ENCODE measurements at regions not wholly inside any gene's neighbourhood (a gene's known extent, or its start where the extent isn't known, plus 50 kb on each side); places are given as distances from the start of the nearest gene placed in this dataset.
"Not testable (repeated sequence)": the region's sequence is repeated elsewhere in the genome, so short reads cannot be mapped to it uniquely, and the experiment has no call there.

GRCh38 chr5:164317676-164318075 lies 812.3 kb downstream of the MAT2B start:
- no peak for DNase-seq

GRCh38 chr5:164319161-164319560 lies 813.7 kb downstream of the MAT2B start:
- DNase-seq, result no peak

- no peak for DNase-seq
Measured at GRCh38 chr5:164324239-164324638, 818.8 kb downstream of the MAT2B start.

DNA sequence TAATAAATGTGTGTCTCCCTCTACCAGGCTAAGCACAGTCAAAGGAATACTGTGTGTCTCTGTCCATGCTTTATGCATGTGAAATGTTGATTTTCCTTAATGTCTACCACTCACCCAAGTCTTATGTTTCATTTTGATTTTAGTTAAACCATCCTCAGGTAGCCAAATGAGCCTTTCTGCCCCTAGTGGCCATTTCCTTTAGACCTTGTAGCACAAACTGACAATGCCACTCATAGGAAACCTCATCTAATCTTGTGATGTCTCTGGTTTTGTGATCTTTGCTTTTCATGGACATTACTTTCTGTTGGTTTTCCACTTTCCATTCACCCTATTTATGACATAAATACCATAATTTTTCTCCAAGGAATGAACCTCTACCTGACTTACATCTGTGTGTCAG lies 820.8 kb downstream of the MAT2B start:
- no peak for DNase-seq

- DNase-seq, result not testable (repeated sequence)
Measured at GRCh38 chr5:164327166-164327565, 821.7 kb downstream of the MAT2B start.

GRCh38 chr5:164332349-164333196 lies 827.2 kb downstream of the MAT2B start:
- DNase-seq, result no peak

DNA sequence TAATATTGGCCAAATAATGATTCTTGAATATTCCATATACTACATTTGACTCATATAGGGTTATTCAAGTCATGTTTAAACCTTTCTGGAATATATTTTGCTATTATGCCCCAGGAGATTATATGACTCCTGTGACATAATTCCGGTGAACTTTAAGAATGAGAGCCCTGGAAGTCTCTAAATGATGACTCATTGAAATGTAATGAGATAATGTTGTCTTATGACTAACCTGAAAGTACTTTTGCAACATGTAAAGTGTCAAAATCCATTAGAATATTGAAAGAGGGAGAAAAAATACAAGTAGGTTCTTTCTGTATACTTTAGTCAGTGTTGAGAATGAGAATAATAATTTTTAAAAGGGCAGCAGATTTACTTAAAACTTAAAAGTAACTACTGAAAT lies 830.4 kb downstream of the MAT2B start:
- no peak for DNase-seq

DNA sequence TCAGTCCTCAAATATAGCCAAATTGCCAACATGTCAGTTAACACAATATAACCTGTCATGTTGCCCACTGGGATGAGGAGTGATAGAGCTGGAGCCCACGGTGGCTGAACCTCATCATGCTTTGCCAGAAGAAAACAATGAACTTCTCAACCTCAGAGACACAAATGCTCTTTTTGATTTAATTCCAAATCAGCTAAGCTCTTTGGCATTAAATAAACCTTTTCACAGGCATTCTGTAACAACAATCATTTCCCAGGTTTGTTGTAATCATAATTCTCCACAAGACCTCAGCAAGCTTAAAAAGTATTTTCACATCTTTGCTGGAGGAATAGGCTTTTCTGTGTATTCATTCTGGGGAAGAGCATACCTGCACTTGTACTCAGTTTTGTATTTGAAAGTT lies 830.9 kb downstream of the MAT2B start:
- DNase-seq, result no peak

DNA sequence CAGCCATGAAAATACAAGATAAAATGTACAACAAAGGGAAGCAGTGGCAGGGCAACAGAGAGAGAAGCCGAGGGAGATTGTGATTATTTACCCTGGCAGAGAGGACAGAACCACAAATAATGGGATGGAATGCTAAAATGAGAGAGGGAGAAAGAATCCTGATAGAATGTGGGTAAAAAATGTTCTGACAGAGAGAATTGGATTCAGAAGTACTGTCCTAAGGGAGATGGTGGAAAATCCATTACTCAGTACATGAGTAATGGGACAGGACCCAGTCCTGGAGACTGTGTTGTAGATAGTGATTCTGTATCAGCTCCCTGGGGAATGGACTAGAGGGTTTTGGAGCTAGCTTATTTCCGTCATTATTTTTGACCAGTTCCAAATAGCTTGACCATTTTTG lies 831.5 kb downstream of the MAT2B start:
- DNase-seq, result no peak

- no peak for DNase-seq
Measured at GRCh38 chr5:164341056-164341619, 835.7 kb downstream of the MAT2B start.

DNA sequence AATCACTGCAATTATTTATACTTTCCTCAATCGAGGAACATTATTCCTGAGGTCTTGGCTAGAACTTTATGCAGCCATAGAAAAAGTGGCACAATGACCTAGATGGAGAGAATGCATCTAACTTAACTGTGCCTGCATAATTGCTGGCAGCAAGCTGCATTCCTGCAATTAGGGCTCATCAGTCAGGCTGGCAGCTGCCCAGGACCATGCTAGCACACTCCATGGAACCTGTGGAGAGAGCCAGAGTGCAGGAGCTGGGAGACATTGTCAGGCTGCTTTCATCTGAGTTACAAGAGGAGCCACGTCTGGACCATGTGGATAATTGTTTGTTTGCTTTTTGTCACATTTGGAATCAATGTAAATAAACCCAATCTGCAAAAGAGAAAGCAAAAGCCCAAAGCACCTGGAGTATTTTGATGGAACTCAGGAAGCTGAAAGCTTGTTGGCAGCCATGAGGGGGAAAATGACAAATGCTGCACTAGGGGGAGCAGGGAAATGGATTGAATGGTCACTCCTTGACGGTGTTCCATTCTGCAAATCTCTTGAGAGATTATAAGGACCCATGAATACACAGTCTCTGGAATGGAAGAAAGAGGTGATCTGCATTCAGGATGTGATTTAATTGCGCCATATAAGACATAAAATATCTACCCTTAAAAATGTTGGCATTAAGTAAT lies 839.9 kb downstream of the MAT2B start:
- DNase-seq, result peak; percentile 46

DNA sequence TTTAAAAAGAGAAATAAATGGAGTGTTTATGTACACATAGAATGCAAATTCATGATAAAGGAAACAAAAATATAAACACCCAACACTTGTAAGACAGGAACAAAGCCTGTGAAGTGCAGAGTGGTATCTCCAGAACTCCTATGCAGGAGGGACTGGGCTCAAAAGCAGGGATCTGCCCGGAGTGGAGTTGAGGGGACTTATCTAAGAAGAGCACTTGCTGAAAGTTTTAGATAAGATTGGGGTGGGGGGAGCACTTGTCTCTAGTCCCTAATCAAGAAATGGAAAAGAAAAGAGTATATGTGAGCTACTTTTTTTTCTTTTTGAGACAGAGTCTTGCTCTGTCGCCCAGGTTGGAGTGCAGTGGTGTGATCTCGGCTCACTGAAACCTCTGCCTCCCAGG lies 840.4 kb downstream of the MAT2B start:
- no peak for DNase-seq

DNA sequence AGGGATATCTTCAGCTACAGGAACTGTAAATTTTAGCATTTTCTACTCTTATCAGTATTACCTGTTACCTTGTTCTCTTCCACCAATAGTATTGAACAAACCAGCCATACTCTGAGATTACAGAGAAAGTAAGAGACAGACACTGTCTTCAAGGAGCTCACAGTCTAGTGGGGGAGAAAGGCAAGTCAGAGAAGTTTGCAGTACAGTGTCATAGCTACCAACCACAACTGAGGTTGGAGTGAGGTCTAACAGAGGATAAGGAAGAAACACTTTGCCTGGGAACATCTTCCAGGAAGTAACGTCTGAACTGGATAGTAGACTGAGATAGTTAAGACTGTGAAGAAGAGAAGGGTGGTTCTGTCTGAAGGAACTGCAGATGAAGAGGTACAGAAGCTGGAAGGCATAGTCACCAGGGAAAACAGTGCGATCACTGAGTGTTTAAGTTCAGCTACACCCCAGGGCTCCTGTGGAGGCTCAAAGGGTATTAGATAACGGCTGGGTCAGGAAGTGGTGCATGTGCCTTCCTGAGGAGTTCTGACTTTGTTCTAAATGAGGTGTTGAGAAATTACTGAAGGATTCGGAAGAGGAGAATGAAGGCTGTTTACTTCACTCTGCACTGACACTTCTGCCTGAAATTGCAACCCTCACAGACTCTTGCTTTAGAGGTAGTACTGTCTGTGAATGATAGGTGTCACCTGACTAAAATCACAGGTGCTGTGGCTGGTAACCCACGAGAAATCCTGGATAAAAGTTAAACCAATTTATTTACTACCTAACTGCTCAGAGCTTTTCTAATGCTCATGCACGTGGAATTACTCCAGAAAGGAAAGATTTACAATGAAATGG lies 841.6 kb downstream of the MAT2B start:
- no peak for DNase-seq

GRCh38 chr5:164350236-164350635 lies 844.8 kb downstream of the MAT2B start:
- DNase-seq, result no peak

- no peak for DNase-seq
Measured at GRCh38 chr5:164351245-164351834, 845.9 kb downstream of the MAT2B start.

- no peak for DNase-seq
Measured at GRCh38 chr5:164352695-164353094, 847.3 kb downstream of the MAT2B start.

GRCh38 chr5:164353155-164353554 lies 847.7 kb downstream of the MAT2B start:
- no peak for DNase-seq

DNA sequence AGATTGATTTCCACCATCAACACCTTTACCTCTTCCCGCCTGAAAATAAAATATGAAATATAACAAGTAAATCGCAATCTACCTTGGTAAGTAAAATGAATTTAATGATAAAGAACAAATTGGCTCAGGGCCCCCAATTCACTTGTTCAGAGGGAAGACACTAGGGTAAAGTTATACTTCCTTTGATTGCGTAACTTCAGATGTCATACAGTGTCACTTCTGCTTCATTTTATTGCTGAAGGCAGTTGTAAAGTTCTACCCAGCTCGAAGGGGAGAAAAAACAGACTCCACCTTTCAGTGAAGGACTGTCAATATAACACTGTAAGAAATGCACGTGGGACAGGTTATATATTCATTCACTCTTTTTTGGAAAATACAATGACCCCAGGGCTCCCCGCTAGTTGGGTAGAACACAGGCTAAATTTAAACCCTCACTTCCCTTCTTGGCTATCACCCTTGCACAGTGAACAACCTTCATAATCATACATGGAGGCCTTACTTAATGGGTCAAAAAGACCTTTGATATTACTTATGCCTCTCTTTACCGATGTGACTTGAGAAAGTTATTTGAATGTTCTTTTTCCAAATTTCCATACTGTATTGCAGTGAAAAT lies 848.8 kb downstream of the MAT2B start:
- DNase-seq, result no peak

GRCh38 chr5:164355267-164355830 lies 849.9 kb downstream of the MAT2B start:
- DNase-seq, result no peak

DNA sequence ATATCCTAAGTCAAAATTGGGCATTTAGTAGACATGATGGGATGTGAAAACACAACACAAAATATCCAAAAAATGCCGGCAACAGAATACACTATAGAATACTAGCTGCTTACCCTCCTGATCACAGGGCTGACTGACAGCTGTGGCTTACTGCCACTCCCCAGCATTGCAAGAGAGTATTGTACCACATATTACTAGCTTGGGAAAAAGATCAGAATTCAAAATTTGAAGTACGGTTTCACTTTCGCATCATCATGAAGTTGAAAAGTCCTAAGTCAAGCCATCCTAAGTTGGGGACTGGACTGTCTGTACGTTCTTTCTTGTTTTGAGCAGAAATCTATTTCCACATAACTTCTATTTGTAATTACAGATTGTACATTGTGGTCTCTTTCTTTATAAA lies 851.4 kb downstream of the MAT2B start:
- DNase-seq, result no peak

GRCh38 chr5:164357395-164358033 lies 852.1 kb downstream of the MAT2B start:
- DNase-seq, result no peak

All from COR-L47 (cell line).